AG08395 (cell line): ENCODE measurements at regions not wholly inside any gene's neighbourhood (a gene's known extent, or its start where the extent isn't known, plus 50 kb on each side); places are given as distances from the start of the nearest gene placed in this dataset.
"Not testable (repeated sequence)": the region's sequence is repeated elsewhere in the genome, so short reads cannot be mapped to it uniquely, and the experiment has no call there.

Experiments
- DNase-seq: peaks from one replicate; pipeline ENCODE4 v3.0.0; 2012; ENCODE audit warnings: mixed read lengths, low spot score

- DNase-seq: not testable (repeated sequence)
Observed at GRCh38 chr18:1671710-1672109, 767.0 kb downstream of the ADCYAP1 start.

GRCh38 chr18:1676387-1676786, 771.7 kb downstream of the ADCYAP1 start:
- DNase-seq: no peak

GRCh38 chr18:1680108-1680507, 775.4 kb downstream of the ADCYAP1 start:
- DNase-seq: no peak

- DNase-seq: no peak
Observed at GRCh38 chr18:1691863-1692262, 787.2 kb downstream of the ADCYAP1 start.

- DNase-seq: no peak
Observed at GRCh38 chr18:1708006-1708405, 803.3 kb downstream of the ADCYAP1 start.

GRCh38 chr18:1710114-1710513, 805.4 kb downstream of the ADCYAP1 start:
- no peak for DNase-seq

GRCh38 chr18:1732143-1732542, 827.5 kb downstream of the ADCYAP1 start:
- DNase-seq: no peak

- no peak for DNase-seq
Observed at GRCh38 chr18:1746131-1746530, 825.2 kb downstream of the METTL4 start.

GRCh38 chr18:1751249-1751648, 820.1 kb downstream of the METTL4 start:
- DNase-seq: no peak

- DNase-seq: no peak
Observed at GRCh38 chr18:1760901-1761300, 810.4 kb downstream of the METTL4 start.

GRCh38 chr18:1774261-1774660, 797.0 kb downstream of the METTL4 start:
- DNase-seq: no peak

GRCh38 chr18:1777843-1778242, 793.5 kb downstream of the METTL4 start:
- DNase-seq: no peak

- no peak for DNase-seq
Observed at GRCh38 chr18:1778496-1779178, 792.7 kb downstream of the METTL4 start.

GRCh38 chr18:1779587-1779986, 791.7 kb downstream of the METTL4 start:
- DNase-seq: no peak

- DNase-seq: no peak
Observed at GRCh38 chr18:1784113-1784512, 787.2 kb downstream of the METTL4 start.

- not testable (repeated sequence) for DNase-seq
Observed at GRCh38 chr18:1785980-1786379, 785.3 kb downstream of the METTL4 start.

GRCh38 chr18:1796636-1797035, 774.7 kb downstream of the METTL4 start:
- DNase-seq: no peak

GRCh38 chr18:1797235-1797634, 774.1 kb downstream of the METTL4 start:
- no peak for DNase-seq

GRCh38 chr18:1805521-1805920, 765.8 kb downstream of the METTL4 start:
- no peak for DNase-seq

- DNase-seq: no peak
Observed at GRCh38 chr18:1806884-1807615, 764.3 kb downstream of the METTL4 start.

- no peak for DNase-seq
Observed at GRCh38 chr18:1811282-1811681, 760.0 kb downstream of the METTL4 start.

- no peak for DNase-seq
Observed at GRCh38 chr18:1825296-1825695, 746.0 kb downstream of the METTL4 start.

GRCh38 chr18:1840878-1841277, 730.4 kb downstream of the METTL4 start:
- DNase-seq: no peak

GRCh38 chr18:1846640-1847039, 724.7 kb downstream of the METTL4 start:
- no peak for DNase-seq
